HK-2 (cell line): ENCODE measurements at regions not wholly inside any gene's neighbourhood (a gene's known extent, or its start where the extent isn't known, plus 50 kb on each side); places are given as distances from the start of the nearest gene placed in this dataset.
"Not testable (repeated sequence)": the region's sequence is repeated elsewhere in the genome, so short reads cannot be mapped to it uniquely, and the experiment has no call there.

Experiments
- DNase-seq: peaks from one replicate; pipeline ENCODE4 v3.0.0-alpha.2; 2018; ENCODE audit not compliant: unreplicated experiment

- DNase-seq, result no peak
Measured at GRCh38 chr2:231644426-231644825, 51.8 kb downstream of the TEX44 start.

- no peak for DNase-seq
Measured at GRCh38 chr2:231646476-231646875, 53.8 kb downstream of the TEX44 start.

- DNase-seq, result peak; percentile 70
Measured at GRCh38 chr2:231648579-231649174, 56.0 kb downstream of the TEX44 start.

- not testable (repeated sequence) for DNase-seq
Measured at GRCh38 chr2:231651561-231651960, 56.8 kb upstream of the PTMA start.

GRCh38 chr2:231655488-231655887 lies 52.8 kb upstream of the PTMA start:
- DNase-seq, result no peak

GRCh38 chr2:231655894-231656293 lies 52.4 kb upstream of the PTMA start:
- DNase-seq, result no peak
